ENCODE measurements at regions not wholly inside any gene's neighbourhood (a gene's known extent, or its start where the extent isn't known, plus 50 kb on each side); places are given as distances from the start of the nearest gene placed in this dataset.

DNA sequence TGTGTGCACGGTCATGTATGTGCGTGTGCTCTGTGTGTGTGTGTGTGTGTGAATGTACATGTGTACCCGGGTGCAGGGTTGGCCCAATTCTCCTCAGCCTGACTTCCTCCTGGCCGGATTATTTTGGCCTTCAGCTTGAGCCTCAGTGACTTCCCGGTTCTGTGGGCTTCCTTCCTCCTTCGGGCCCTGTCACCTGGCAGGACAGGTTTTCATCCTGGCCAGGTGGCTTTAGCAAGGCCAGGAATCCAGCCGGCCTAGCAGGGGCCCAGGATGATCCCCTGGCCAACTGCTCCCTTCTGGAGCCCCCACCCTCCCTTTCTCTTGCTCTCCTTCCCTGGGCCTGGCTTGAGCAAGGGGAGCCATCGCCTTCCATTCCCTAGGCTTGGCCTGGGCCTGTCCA, 140.5 kb downstream of the INHBB start:
- no peaks in the 10 kb centered on the region for H3K36me3 Mint-ChIP-seq (ENCODE audit: low read depth)
- peaks cover 22% of the 10 kb centered on the region for H3K27me3 Mint-ChIP-seq (ENCODE audit: low read depth)
- H3K4me3 Mint-ChIP-seq, result no peak overlapping the region
- no peaks in the 10 kb centered on the region for H3K9me3 Mint-ChIP-seq
- TF ChIP-seq, protein P1, sequence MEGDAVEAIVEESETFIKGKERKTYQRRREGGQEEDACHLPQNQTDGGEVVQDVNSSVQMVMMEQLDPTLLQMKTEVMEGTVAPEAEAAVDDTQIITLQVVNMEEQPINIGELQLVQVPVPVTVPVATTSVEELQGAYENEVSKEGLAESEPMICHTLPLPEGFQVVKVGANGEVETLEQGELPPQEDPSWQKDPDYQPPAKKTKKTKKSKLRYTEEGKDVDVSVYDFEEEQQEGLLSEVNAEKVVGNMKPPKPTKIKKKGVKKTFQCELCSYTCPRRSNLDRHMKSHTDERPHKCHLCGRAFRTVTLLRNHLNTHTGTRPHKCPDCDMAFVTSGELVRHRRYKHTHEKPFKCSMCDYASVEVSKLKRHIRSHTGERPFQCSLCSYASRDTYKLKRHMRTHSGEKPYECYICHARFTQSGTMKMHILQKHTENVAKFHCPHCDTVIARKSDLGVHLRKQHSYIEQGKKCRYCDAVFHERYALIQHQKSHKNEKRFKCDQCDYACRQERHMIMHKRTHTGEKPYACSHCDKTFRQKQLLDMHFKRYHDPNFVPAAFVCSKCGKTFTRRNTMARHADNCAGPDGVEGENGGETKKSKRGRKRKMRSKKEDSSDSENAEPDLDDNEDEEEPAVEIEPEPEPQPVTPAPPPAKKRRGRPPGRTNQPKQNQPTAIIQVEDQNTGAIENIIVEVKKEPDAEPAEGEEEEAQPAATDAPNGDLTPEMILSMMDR (conservative IDR thresholded peaks at IDR 0.05), result no peak
- no peak for DNase-seq (ENCODE audit: low read depth, low spot score)
- peaks cover 19% of the 10 kb centered on the region for H3K4me1 Mint-ChIP-seq
- H3K27ac Mint-ChIP-seq (ENCODE audit: unreplicated experiment), result no peak overlapping the region

DNA sequence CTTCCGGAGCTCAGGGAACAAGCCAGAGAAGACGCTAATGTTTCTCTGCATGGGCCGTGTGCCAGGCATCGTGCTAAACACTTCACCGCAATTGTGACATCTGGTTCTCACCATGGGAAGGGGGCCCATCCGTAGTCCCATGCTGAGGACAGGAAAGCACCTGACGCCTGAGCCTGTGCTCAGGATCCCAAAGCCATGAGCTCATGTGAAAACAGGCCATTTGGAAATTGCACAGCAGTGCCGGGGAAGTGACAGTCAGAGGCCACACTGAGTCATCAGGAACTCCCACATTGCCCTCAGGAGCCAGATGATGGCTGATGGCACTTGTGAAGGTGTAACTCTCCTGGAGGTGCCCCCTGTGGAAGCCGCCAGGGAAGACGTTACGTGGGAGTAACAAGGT, 141.0 kb downstream of the INHBB start:
- TF ChIP-seq, protein P1 (conservative IDR thresholded peaks at IDR 0.05), result no peak
- Mint-ChIP-seq H3K36me3 (ENCODE audit: low read depth) (no peaks in the 10 kb centered on the region), H3K27ac (ENCODE audit: unreplicated experiment) (no peak overlapping the region), H3K27me3 (ENCODE audit: low read depth) (peaks cover 20% of the 10 kb centered on the region), H3K9me3 (no peaks in the 10 kb centered on the region), H3K4me3 (no peak overlapping the region), H3K4me1 (peaks cover 19% of the 10 kb centered on the region)
- no peak for DNase-seq (ENCODE audit: low read depth, low spot score)

DNA sequence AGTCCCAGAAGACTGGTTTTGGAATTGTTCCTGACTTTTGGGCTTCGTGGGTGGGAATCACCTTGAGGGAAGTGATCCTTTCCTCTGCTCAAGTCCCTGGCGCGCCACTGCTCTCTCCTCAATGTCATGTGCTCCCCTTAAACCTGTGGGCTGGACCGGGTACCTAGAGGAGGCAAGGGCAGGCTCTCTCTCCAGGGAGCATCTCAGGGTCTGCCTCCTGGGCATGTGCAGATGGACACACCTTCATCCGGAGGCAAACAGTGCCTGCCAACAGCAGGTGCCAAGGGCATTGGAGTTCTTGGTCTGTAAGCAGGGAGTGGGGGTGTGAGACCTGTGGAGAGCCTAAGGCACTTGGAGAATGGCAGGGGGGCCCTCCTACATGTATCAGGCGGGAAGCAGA, 142.6 kb downstream of the INHBB start:
- Mint-ChIP-seq H3K27ac (ENCODE audit: unreplicated experiment) (no peak overlapping the region), H3K27me3 (ENCODE audit: low read depth) (peaks cover 16% of the 10 kb centered on the region), H3K4me1 (peaks cover 19% of the 10 kb centered on the region)

DNA sequence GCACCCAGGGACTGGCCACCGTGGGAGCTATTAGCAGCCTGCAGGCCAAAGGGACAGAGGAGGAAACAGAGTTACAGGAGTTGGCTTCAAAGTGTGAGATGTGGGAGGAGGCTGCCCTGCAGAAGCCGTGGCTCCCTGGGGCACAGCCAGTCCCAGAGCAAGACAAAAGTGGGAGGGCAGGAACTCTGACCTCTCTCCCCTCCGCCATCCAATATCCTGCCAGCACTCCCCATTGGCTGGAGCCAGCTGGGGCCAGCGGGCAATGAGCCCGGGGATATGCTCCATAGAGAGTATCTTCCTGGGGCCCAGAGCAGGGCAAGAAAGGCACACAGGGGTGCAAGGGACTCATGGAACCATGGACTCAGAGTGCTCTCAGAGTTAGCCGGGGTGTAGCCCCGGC, 143.1 kb downstream of the INHBB start:
- H3K4me3 Mint-ChIP-seq, result no peak overlapping the region
- H3K4me1 Mint-ChIP-seq, result peaks cover 19% of the 10 kb centered on the region
- H3K27me3 Mint-ChIP-seq (ENCODE audit: low read depth), result peaks cover 13% of the 10 kb centered on the region
- H3K36me3 Mint-ChIP-seq (ENCODE audit: low read depth), result no peaks in the 10 kb centered on the region
- DNase-seq (ENCODE audit: low read depth, low spot score), result peak; percentile 34
- no peaks in the 10 kb centered on the region for H3K9me3 Mint-ChIP-seq
- TF ChIP-seq, protein P1 (conservative IDR thresholded peaks at IDR 0.05), result no peak
- no peak overlapping the region for H3K27ac Mint-ChIP-seq (ENCODE audit: unreplicated experiment)

More for the DNA sequence above, 142.6 kb downstream of the INHBB start:
- H3K9me3 Mint-ChIP-seq, result no peaks in the 10 kb centered on the region
- no peaks in the 10 kb centered on the region for H3K36me3 Mint-ChIP-seq (ENCODE audit: low read depth)
- no peak overlapping the region for H3K4me3 Mint-ChIP-seq
- TF ChIP-seq, protein P1 (conservative IDR thresholded peaks at IDR 0.05), result no peak
- DNase-seq (ENCODE audit: low read depth, low spot score), result no peak

DNA sequence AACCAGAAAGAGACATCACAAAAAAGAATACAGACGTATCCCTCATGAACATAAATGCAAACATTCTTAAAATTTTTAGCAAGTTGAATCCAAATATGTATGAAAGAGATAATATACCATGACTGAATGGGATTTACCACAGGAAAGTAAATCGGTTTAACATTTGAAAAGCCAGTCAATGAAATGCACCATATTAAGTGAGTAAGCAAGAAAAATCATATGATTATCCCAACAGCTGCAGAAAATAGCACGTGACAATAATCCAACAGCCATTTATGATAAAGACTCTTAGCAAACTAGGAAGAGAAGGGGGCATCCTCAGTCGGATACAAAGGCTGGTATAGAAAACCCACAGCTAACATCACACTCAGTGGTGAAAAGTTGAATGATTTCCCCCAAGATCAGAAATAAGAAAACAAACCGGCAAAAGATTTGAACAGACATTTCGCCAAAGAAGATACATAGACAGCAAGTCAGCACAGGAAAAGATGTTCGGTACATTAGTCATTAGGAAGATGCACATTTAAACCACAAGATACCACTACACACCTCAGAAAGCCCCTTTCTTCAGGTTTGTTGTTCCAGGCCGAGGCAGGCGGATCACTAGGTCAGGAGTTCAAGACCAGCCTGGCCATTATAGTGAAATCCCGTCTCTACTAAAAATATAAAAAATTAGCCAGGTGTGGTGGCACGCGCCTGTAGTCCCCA, 144.3 kb downstream of the INHBB start:
- Mint-ChIP-seq H3K9me3 (no peaks in the 10 kb centered on the region), H3K4me3 (no peak overlapping the region), H3K36me3 (ENCODE audit: low read depth) (no peaks in the 10 kb centered on the region), H3K4me1 (peaks cover 19% of the 10 kb centered on the region), H3K27me3 (ENCODE audit: low read depth) (peaks cover 13% of the 10 kb centered on the region), H3K27ac (ENCODE audit: unreplicated experiment) (no peak overlapping the region)
- TF ChIP-seq, protein P1 (conservative IDR thresholded peaks at IDR 0.05), result no peak
- DNase-seq (ENCODE audit: low read depth, low spot score), result no peak

Measured in neural crest cell (in vitro differentiated cells).